HFF-Myc (cell line): ENCODE measurements at regions not wholly inside any gene's neighbourhood (a gene's known extent, or its start where the extent isn't known, plus 50 kb on each side); places are given as distances from the start of the nearest gene placed in this dataset.
"Not testable (repeated sequence)": the region's sequence is repeated elsewhere in the genome, so short reads cannot be mapped to it uniquely, and the experiment has no call there.

Source experiments
- DNase-seq: peaks from one replicate; pipeline ENCODE4 v3.0.0-alpha.2; 2011; ENCODE audit warnings: low read depth; ENCODE audit errors: extremely low read depth
- H3K4me3 ChIP-seq: replicated peaks from 2 replicates; pipeline ENCODE4 v1.5.1; 2011; ENCODE audit warnings: low read depth, mild to moderate bottlenecking, control low read depth, low read length
- CTCF ChIP-seq: IDR thresholded peaks from 2 replicates; pipeline ENCODE4 v1.5.1; 2012; ENCODE audit warnings: mild to moderate bottlenecking, low read depth, low read length, control low read depth; ENCODE audit errors: missing control alignments

- no peak for DNase-seq
- TF ChIP-seq CTCF = no peak
- H3K4me3 ChIP-seq = no peak overlapping the region
Observed at GRCh38 chr11:22084564-22084963, 108.3 kb upstream of the ANO5 start.

GRCh38 chr11:22089609-22090008 is 103.3 kb upstream of the ANO5 start:
- TF ChIP-seq CTCF = no peak
- no peak overlapping the region for H3K4me3 ChIP-seq
- DNase-seq = no peak

- DNase-seq = no peak
- no peak for TF ChIP-seq CTCF
- no peak overlapping the region for H3K4me3 ChIP-seq
Observed at GRCh38 chr11:22106566-22106965, 86.3 kb upstream of the ANO5 start.

GRCh38 chr11:22115470-22116029 is 77.3 kb upstream of the ANO5 start:
- no peak for TF ChIP-seq CTCF
- DNase-seq = no peak
- H3K4me3 ChIP-seq = no peak overlapping the region

- DNase-seq, H3K4me3 ChIP-seq: not testable (repeated sequence)
Observed at GRCh38 chr11:22127981-22128380, 64.9 kb upstream of the ANO5 start.

GRCh38 chr11:22130462-22131053 is 62.3 kb upstream of the ANO5 start:
- TF ChIP-seq CTCF = no peak
- no peak overlapping the region for H3K4me3 ChIP-seq
- DNase-seq = no peak

- no peak for TF ChIP-seq CTCF
- DNase-seq = no peak
- no peak overlapping the region for H3K4me3 ChIP-seq
Observed at GRCh38 chr11:22133776-22134175, 59.1 kb upstream of the ANO5 start.
